Esophagus muscularis mucosa (tissue), 4 donors: ENCODE measurements at regions not wholly inside any gene's neighbourhood (a gene's known extent, or its start where the extent isn't known, plus 50 kb on each side); places are given as distances from the start of the nearest gene placed in this dataset.
A peak's percentile ranks its signal among the peaks of the same experiment; 100 is the strongest.

ENCODE experiments used
- DNase-seq: peaks from one replicate; pipeline ENCODE4 v3.0.0-alpha.2; 2017; ENCODE audit errors: extremely low spot score
- H3K27ac ChIP-seq, 4 donors: fragments of 200-600 bp; sonication (generic); replicated peaks in 1 of 4; 1 replicate in 3 of 4; 2 replicates in 1 of 4; pipeline ENCODE4 v1.5.1; 2016 to 2019; ENCODE audit warnings: mild to moderate bottlenecking in 1 of 4
- H3K27me3 ChIP-seq, 4 donors: fragments of 200-600 bp; sonication (generic); one replicate each; pipeline versions ENCODE4 v1.5.1 to v1.6.0; 2016 to 2019
- H3K36me3 ChIP-seq, 4 donors: fragments of 200-600 bp; sonication (generic); one replicate each; pipeline ENCODE4 v1.5.1; 2016 to 2019
- H3K4me1 ChIP-seq, 4 donors: fragments of 200-600 bp; sonication (generic); one replicate each; pipeline ENCODE4 v1.5.1; 2016 to 2019
- H3K4me3 ChIP-seq, 4 donors: fragments of 200-600 bp; sonication (generic); 1 replicate in 2 of 4; 2 replicates in 2 of 4; pipeline ENCODE4 v1.5.1; 2016 to 2019; ENCODE audit warnings: mild to moderate bottlenecking in 4 of 4, moderate library complexity in 1 of 4
- H3K9me3 ChIP-seq, 4 donors: fragments of 200-600 bp; sonication (generic); 1 replicate in 3 of 4; 2 replicates in 1 of 4; pipeline ENCODE4 v1.5.1; 2016 to 2019
- EP300 ChIP-seq: sonication (generic); formaldehyde crosslinking; IDR thresholded peaks from one replicate; pipeline ENCODE4 v1.6.1; 2017; ENCODE audit warnings: antibody characterized with exemption
- POLR2A ChIP-seq: fragments of 450-650 bp; IDR thresholded peaks from one replicate; pipeline ENCODE4 v1.6.1; 2017; ENCODE audit warnings: antibody characterized with exemption, moderate library complexity, mild to moderate bottlenecking, low read depth
- POLR2AphosphoS5 ChIP-seq, 2 donors: sonication (generic); formaldehyde crosslinking; IDR thresholded peaks; one replicate each; pipeline ENCODE4 v1.6.1; 2017; ENCODE audit warnings: antibody characterized with exemption in 2 of 2
- WGBS: methylation state at CpG from one replicate; pipeline ENCODE4 v1.1.5; 2018; 5-methylcytosine and 5-hydroxymethylcytosine counted together
- intact Hi-C: fragments of 100-400 bp; cut with DNase I; formaldehyde crosslinking; loops from one replicate; pipeline ENCODE4 v1.15.1; 2023
- TF ChIP-seq, protein P1 (sequence below), 3 experiments: fragments of 200-600 bp in 2 of 3; fragments of 450-650 bp in 1 of 3; sonication (generic) in 2 of 3; IDR thresholded peaks; one replicate each; pipeline ENCODE4 v1.5.1; 2017 to 2019; ENCODE audit warnings: antibody characterized with exemption in 3 of 3, mild to moderate bottlenecking in 2 of 3, moderate library complexity in 1 of 3

DNA sequence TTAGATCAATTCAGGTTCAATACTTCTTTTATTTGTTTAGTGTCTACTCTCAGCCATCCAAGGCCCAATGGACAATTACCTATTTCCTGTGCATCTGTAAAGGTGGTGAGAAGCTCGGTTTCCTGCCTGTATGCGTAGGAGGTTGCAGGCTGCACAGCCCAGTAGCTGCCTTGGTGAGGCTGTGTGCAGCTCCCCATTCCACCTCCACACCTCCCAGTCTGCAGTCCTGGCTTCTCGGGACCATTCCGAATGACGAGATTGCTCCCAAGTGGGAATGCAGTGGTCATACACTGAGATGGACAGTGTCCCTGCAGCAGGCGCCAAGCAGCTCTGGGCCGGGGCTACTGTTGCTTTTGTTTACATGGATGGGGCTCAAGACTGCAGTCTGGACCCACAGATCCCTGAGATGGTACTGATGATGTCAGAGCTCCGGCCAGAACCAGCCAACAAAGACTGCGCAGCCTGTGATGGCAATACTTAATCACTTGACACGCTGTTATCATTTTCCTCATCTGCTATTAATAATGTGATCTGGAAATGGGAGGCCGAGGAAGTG, 206.1 kb upstream of the IRX1 start:
- TF ChIP-seq, protein P1, sequence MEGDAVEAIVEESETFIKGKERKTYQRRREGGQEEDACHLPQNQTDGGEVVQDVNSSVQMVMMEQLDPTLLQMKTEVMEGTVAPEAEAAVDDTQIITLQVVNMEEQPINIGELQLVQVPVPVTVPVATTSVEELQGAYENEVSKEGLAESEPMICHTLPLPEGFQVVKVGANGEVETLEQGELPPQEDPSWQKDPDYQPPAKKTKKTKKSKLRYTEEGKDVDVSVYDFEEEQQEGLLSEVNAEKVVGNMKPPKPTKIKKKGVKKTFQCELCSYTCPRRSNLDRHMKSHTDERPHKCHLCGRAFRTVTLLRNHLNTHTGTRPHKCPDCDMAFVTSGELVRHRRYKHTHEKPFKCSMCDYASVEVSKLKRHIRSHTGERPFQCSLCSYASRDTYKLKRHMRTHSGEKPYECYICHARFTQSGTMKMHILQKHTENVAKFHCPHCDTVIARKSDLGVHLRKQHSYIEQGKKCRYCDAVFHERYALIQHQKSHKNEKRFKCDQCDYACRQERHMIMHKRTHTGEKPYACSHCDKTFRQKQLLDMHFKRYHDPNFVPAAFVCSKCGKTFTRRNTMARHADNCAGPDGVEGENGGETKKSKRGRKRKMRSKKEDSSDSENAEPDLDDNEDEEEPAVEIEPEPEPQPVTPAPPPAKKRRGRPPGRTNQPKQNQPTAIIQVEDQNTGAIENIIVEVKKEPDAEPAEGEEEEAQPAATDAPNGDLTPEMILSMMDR (IDR thresholded peaks at IDR 0.05): no peak
- TF ChIP-seq POLR2AphosphoS5 (IDR thresholded peaks at IDR 0.05) (no peak), POLR2A (no peak), EP300 (no peak)
- no peaks in the 10 kb centered on the region for H3K4me1 ChIP-seq
- H3K4me3 ChIP-seq: no peak overlapping the region

DNA sequence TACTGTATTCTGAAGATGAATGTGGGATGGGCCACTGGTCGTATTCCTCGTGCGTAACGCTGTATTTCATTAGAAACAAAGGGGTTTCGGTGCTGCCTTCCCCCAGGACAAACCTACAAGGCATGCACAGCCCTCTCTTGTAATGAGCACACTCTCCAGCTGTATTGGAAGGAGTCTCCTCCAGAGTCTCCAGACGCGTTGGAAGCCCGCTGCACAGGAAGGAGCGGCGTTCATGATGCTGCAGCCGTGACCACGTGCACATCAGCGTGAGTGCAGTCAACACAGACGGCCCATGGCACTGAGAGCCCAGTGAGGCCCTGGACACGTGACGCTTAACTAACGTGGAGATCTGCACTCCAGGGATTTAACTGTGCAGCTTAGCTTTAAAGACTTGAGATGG, 209.0 kb upstream of the IRX1 start:
- no peak for TF ChIP-seq POLR2AphosphoS5 (IDR thresholded peaks at IDR 0.05)
- TF ChIP-seq EP300: no peak
- no peak for TF ChIP-seq POLR2A
- TF ChIP-seq, protein P1 (IDR thresholded peaks at IDR 0.05): no peak
- 78% methylated on average over 13 of the region's 17 CpGs for WGBS
- H3K36me3 ChIP-seq: no peaks in the 10 kb centered on the region

More for the DNA sequence above, 206.1 kb upstream of the IRX1 start:
- Histone ChIP-seq H3K27ac (no peak overlapping the region), H3K36me3 (no peaks in the 10 kb centered on the region), H3K27me3 (peaks cover 0 to 19% (median 0%) of the 10 kb centered on the region in 4 donors), H3K9me3 (no peaks in the 10 kb centered on the region)
- WGBS: 69% methylated on average over 9 of the region's 11 CpGs
- DNase-seq: peak; percentile 79
- intact Hi-C loops: no loop called here

DNA sequence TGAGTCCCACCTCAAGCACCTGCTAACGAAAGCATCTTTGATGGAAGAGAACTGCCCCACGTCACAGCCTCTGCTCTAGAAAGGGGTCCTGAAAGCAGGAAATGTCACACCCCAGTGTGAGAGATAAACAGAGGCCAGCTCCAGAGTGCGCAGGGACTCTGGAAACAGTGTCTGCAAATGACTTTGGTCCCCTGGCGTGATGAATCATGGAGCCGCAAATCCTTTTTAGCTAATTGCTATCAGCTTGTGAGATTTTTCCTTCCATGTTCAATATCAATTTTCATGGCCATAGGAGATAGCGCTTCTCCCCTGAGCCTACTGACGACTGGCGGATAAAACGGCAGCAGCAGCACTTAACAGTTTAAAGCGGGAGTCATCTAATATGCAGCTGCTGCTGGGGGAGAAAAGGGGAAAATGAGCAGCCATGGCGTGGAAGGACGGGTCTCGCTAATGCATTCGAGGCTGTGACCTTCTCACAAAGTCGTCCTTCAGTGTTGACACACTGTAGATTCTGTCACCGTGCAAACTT, 209.6 kb upstream of the IRX1 start:
- Histone ChIP-seq H3K27me3 (peaks cover 0 to 6% (median 0%) of the 10 kb centered on the region in 4 donors), H3K27ac (no peak overlapping the region), H3K4me1 (no peaks in the 10 kb centered on the region), H3K9me3 (peaks cover 0 to 3% (median 0%) of the 10 kb centered on the region in 4 donors), H3K36me3 (no peaks in the 10 kb centered on the region), H3K4me3 (no peak overlapping the region)
- intact Hi-C loops: no loop called here
- TF ChIP-seq, protein P1 (IDR thresholded peaks at IDR 0.05): no peak
- TF ChIP-seq EP300 (no peak), POLR2AphosphoS5 (IDR thresholded peaks at IDR 0.05) (no peak), POLR2A (no peak)
- peak; percentile 86 for DNase-seq
- 70% methylated on average over 16 of the region's 16 CpGs for WGBS

More for the DNA sequence above, 209.0 kb upstream of the IRX1 start:
- Histone ChIP-seq H3K27ac (no peak overlapping the region), H3K9me3 (peaks cover 0 to 3% (median 0%) of the 10 kb centered on the region in 4 donors), H3K27me3 (peaks cover 0 to 9% (median 0%) of the 10 kb centered on the region in 4 donors), H3K4me1 (no peaks in the 10 kb centered on the region), H3K4me3 (no peak overlapping the region)
- intact Hi-C loops: no loop called here
- DNase-seq: peak; percentile 78

DNA sequence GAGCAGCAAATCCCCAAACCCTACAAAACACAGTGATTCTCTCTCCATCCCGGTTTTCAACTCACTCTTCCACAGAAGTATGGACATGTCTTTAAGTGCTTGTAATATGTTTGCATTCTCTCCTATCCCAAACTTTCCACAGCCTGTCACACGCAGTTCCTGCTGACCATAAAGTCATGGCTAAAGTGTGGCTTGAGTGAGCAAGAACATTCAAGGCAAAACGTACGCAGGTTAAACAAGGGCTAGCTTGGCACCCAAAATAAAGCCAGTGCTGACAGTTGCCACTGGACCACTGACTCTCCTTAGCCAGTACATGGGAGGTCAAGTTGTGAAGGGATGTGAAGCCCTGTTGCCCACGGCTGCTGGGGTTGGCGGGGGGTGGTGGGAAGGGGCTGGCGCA, 211.1 kb upstream of the IRX1 start:
- 92% methylated on average over 7 of the region's 7 CpGs for WGBS
- DNase-seq: peak; percentile 86
- Histone ChIP-seq H3K36me3 (no peaks in the 10 kb centered on the region), H3K27me3 (no peaks in the 10 kb centered on the region), H3K27ac (no peak overlapping the region), H3K4me3 (no peak overlapping the region), H3K4me1 (no peaks in the 10 kb centered on the region), H3K9me3 (peaks cover 0 to 3% (median 0%) of the 10 kb centered on the region in 4 donors)
- no peak for TF ChIP-seq EP300
- TF ChIP-seq POLR2AphosphoS5 (IDR thresholded peaks at IDR 0.05): no peak
- TF ChIP-seq, protein P1 (IDR thresholded peaks at IDR 0.05): no peak
- no peak for TF ChIP-seq POLR2A
- intact Hi-C loops: no loop called here
